Breast epithelium (tissue), 3 donors: ENCODE measurements at regions not wholly inside any gene's neighbourhood (a gene's known extent, or its start where the extent isn't known, plus 50 kb on each side); places are given as distances from the start of the nearest gene placed in this dataset.

ENCODE experiments used
- POLR2A ChIP-seq: fragments of 450-650 bp; IDR thresholded peaks from one replicate; pipeline ENCODE4 v1.6.1; 2016; ENCODE audit warnings: antibody characterized with exemption, mild to moderate bottlenecking, moderate library complexity
- TF ChIP-seq, protein P1 (sequence below), 3 donors: fragments of 450-650 bp; IDR thresholded peaks; one replicate each; pipeline ENCODE4 v1.5.1; 2016 to 2017; ENCODE audit warnings: antibody characterized with exemption in 3 of 3, mild to moderate bottlenecking in 3 of 3, moderate library complexity in 3 of 3

DNA sequence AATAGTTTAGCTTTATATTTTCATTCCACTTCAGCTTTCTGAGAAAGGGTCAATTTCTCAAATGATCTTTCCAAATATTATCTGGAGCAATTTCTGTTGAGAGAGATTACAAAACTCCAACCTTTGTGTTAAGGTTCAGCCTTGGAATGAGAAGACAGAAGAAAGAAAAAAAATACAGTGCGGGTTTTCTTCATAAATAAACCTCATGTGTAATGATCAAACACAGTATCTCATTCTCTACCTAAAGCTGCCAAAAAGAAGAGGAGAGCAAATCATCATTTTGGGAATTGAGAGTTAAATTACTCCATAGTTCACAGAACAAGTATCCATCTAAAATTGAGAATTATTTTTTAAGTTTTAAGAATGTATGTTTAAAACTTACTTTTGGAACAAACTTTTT, 420.5 kb downstream of the KLF5 start:
- TF ChIP-seq, protein P1, sequence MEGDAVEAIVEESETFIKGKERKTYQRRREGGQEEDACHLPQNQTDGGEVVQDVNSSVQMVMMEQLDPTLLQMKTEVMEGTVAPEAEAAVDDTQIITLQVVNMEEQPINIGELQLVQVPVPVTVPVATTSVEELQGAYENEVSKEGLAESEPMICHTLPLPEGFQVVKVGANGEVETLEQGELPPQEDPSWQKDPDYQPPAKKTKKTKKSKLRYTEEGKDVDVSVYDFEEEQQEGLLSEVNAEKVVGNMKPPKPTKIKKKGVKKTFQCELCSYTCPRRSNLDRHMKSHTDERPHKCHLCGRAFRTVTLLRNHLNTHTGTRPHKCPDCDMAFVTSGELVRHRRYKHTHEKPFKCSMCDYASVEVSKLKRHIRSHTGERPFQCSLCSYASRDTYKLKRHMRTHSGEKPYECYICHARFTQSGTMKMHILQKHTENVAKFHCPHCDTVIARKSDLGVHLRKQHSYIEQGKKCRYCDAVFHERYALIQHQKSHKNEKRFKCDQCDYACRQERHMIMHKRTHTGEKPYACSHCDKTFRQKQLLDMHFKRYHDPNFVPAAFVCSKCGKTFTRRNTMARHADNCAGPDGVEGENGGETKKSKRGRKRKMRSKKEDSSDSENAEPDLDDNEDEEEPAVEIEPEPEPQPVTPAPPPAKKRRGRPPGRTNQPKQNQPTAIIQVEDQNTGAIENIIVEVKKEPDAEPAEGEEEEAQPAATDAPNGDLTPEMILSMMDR (IDR thresholded peaks at IDR 0.05) = no peak
- TF ChIP-seq POLR2A = no peak
